ENCODE measurements at regions not wholly inside any gene's neighbourhood (a gene's known extent, or its start where the extent isn't known, plus 50 kb on each side); places are given as distances from the start of the nearest gene placed in this dataset.
"Not testable (repeated sequence)": the region's sequence is repeated elsewhere in the genome, so short reads cannot be mapped to it uniquely, and the experiment has no call there.

DNA sequence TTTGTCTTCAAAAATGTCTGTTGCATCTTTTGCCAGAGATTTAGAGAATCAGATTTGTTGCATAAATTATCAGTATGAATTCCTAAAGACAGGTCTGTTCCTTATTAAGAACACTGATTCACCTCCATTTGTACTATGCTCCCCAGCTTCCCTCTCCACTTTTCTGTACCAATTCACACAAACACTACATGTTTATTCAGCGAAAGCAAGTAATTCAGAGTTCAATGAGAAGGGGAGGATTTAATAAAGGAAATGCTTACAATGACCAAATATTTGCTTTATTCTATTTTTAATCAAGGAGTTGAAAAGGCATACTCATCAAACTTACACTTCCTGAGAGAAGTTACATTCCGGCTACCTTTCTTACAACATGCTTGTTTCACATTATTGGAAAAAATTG lies 135.5 kb downstream of the NBPF8 start:
- not testable (repeated sequence) for DNase-seq (ENCODE audit: low read depth)

DNA sequence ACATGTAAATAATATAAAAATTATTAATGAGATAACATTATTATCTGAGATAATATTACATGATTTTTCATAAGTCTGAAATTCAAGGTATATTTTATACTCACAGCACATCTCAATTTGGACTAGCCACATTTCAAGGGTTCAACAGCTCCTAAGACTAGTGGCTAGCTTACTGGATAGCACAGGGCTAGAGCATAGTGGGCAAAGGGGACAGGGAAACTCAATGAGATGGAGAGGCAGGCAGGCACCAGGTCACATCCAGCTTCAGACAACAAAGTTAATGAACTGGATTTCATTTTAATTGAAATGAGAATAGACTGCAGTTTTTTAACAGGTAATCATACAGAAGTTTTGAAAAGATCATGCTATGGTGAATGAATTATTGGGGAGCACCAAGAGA lies 137.4 kb downstream of the NBPF8 start:
- not testable (repeated sequence) for DNase-seq (ENCODE audit: low read depth)

DNA sequence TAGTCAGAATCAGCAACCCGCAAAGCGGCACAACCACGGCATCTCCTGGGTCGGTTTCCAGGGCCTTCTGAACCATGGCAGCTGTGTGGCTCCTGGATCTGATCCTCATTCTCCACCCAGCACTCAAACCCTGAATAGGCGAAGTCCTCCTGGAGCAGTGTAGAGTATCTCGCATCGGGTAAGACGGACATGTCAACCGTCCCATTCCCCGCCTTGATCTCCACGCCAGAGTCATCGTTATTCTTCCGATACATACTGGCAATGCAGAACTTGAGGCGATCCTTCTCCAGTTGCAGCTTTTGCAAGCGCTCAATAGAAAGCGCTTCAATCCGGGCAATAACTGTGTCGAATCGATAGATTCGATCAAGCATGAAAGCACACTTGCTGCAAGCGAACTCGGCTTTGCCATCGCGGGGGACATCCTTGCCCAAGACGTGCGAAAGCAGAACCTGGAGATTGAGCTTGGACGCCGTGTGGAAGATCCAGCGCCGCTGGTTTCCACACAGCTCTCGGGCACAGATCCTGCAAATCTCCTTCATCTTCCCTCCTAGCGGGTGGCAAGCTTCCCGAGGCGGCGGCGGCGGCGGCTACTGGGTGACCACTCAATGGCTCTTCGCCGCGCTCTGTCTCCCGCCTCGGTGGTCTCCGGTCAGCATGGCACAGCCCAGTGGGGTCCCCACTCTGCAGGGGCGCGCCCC lies 142.9 kb downstream of the NBPF8 start:
- not testable (repeated sequence) for DNase-seq (ENCODE audit: low read depth)

DNA sequence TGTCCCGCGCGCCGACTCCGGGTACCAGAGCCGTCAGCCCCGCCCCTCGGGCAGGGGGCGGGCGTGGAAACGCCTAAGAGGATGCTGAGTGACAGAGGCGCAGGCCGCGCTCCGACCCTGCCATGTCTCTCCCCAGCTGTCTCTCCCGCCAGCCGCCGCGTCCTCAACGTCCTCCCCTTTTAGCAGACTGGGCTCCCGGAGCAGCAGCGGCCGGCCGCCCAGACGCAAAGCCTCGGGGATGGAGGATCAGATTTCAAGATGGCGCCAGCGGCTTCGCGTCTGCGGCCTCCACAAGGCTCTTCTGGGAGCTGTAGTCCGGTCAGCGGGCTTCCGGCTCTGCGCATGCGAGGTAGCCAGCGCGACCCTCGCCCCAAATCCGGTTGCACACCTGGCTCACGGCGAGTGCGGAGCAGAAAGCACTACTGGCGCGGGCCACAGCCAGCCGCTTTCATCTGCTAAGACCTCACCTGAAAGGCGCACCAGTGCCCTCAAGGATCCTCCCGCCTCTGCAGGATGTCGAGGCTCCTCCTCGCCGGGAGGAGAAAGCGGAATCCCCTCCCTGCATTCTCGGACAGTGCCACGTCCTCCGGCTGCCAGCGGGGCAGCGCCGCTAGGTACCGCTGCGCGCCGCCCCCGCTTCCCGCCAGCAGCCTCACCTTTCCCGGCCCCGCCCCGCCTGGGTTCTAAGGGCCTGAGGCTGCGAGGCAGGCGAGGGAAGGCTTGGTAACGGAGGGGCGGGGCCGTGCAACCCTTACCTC lies 143.6 kb downstream of the NBPF8 start:
- DNase-seq (ENCODE audit: low read depth), result peak; percentile 41

DNA sequence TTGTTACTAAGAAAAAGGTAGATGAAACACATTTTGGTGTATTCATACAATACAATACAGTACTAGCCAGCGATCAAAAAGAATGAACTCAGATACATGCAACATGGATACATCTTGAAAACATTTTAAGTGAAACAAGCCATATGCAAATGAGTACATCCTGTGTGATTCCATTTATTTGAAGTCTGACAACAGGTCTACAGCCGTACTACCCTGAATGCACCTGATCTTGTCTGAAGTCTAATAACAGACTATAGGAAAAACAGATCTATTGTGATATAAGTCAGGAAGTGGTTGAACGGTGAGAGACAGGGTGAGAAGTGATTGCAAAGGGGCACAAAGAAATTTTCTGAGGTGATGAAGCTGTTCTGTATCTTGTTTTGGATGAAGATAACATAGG lies 146.9 kb downstream of the NBPF8 start:
- DNase-seq (ENCODE audit: low read depth), result not testable (repeated sequence)

DNA sequence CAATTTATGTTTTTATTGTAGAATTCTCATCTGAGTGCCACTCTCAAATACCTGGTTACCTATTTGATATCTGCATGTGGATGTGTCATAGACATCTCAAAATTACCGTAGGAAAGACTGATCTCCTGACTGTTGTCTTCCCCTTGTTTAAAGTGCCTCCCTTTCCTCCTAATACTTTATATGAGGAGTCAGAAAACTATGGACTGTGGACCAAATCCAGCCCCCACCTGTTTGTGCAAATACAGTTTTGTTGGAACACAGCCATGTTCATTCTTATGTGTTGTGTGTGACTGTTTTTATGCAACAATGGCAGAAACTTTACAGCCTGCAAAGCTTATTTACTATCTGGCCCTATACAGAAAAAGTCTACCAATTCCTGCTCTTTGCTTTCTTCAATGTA lies 150.6 kb downstream of the NBPF8 start:
- DNase-seq (ENCODE audit: low read depth), result not testable (repeated sequence)

DNA sequence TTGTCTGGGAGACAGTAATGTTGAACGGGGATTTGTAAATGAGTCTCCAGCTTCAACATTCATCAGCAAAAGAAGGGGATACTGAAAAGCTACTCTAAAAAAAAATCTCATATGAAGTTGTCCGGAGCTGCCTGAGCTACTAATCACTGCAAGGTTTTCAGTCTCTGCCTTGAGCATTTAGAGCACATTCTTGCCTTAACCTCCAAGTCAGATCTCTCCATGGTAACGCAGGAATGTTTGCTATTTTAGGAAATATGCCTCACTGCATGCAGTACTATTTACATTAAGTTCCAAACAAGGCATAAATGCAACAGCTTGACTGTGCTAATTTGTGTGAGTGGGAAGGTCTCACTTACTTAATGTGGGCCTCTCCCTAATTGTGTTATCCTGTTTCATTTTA lies 152.8 kb downstream of the NBPF8 start:
- not testable (repeated sequence) for DNase-seq (ENCODE audit: low read depth)

DNA sequence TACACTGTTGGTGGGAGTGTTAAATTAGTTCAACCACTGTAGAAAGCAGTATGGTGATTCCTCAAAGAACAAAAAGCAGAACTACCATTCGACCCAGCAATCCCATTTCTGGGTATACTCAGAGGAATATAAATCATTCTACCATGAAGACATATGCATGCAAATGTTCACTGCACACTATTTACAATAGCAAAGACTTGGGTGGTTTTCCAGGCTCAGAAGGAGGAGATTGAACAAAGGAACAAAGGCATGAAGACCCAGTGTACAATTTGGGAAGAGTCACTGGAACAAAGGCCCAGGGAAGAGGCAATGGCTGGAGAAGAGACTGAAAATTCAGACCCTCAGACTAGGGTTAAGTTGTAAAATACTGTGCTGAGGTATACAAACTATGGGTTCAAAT lies 148.5 kb upstream of the NBPF26 start:
- not testable (repeated sequence) for DNase-seq (ENCODE audit: low read depth)

DNA sequence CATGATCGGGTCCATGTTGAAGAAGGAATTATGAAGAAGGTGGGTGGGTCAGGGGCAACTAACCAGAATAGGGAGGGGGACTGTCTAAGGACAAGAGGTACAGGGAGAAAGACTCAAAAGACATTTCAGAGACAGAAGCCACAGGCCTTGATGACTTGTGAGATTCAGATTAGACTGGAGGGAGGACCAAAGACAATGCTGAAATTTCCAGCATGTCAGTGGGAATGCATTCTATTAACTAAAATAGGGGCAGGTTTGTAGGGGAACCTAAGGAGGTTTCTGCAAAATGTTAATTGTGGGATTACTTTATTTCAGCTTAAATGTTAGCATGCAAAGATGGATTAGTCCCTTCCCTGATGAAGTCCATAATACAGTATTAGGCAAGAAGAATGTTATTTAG lies 141.6 kb upstream of the NBPF26 start:
- DNase-seq (ENCODE audit: low read depth), result not testable (repeated sequence)

DNA sequence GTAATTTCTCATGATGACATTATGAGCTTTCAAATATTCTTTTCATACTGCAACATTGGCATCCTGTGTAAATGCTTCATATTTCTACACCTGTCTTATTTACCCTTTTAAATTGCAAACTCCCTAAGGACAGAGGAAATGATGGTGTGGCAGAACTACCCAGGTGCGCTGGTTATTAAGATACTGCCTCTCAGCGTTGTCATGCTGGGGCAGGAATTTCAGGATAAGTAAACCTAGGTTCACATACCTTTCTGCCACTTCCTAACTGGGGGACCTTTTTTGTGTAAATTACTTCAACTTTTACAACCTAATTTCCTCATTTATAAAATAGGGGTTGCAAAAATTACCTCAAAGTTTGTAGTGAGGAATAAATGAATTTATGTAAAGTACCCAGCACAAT lies 137.7 kb upstream of the NBPF26 start:
- DNase-seq (ENCODE audit: low read depth), result not testable (repeated sequence)

DNA sequence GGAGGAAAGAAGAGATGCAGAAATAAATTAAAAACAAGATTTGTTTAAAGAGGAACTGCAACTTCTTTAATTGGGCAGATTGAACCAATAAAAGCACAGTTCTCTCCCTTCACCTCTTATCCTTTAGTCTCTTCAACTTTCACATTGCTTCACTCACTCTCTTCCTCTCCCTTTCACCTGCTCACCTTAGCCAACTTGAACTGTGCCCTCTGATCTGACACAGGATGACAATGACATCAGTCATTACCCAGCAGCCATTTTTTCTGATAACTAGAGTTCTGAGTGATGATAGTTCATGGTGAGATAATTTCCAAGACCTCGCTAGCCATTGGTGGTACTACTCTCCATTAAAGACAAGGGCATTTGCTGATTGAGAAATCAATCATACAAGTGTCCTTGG lies 134.9 kb upstream of the NBPF26 start:
- not testable (repeated sequence) for DNase-seq (ENCODE audit: low read depth)

DNA sequence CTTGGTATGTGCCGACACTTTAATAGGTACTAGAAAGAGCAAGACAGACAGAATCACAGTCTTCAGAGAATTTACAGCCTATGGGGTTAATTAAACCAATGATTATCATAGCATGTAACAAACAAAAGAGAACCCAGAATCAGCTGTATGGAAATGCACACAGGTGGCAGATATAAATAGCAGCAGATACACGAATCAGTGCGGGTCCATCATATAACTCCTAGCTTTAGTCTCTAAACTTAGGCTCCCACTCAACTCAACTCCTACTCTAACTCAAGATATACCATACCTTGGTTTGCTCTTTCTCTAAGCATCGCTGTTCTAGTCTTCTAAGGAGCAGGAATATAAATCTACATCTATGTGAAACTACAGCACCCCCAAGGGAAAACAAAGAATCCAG lies 132.0 kb upstream of the NBPF26 start:
- DNase-seq (ENCODE audit: low read depth), result not testable (repeated sequence)

DNA sequence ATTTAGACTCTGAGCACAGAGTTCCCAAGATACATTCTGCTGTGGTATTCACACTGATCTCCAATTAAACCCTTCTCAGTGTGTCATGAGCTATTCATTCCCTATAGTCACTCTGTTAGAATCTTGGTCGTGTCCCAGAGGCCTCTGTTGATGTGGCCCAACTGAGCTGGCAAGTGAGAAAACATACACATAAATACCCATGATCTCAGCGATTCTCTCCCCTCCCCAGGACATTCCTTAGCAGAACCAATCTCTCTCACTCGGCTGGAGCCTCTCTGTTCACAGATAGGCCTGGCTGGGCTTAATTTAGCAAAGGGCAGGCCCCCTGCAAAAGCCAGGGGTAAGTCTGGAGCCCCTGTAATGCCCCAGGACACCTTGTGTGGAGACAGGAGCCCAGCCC lies 130.8 kb upstream of the NBPF26 start:
- DNase-seq (ENCODE audit: low read depth), result not testable (repeated sequence)

DNA sequence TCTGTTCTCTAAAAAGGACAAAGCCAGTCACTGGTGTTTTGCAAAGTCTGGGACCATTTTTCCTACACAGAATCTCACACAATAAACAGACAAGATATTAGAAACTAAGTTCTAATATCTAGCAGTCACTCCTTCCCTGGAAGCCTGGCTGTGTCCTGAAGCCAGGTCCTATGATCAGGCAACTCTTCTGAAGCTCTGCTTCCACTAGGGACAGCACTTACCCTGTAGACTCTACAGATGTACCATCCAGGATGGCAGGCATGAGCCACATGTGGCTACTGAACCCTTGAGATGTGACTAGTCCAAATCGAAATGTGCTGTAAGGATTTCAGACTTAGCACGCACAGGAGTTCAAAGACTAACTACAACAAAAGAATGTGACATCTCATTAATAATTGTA lies 130.1 kb upstream of the NBPF26 start:
- DNase-seq (ENCODE audit: low read depth), result not testable (repeated sequence)

DNA sequence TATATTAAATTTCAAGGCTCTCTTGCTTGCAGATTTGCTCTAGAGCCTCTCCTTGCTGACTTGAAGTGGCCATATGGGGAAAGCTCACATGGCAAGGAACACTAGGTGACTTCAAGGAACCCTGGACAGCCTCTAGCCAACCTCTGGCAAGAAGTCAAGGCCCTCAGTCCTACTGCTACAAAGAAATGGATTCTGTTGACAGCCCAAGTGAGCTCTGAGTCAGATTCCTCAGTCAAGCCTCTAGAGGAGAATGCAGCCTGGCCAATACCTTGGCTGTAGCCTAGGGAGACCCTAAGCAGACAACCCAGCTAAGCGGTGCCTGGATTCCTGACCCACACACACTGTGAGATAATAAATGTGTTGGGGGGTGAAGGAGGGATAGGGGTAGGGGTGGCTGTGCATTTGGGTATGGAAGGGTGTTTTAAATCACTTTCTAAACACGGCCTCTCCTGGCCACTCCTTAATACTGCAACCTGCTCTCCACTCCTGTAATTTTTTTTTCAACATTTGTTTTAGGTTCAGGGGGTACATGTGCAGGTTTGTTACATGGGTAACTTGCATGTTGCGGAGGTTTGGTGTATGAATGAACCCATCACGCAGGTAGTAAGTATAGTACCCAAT lies 125.3 kb upstream of the NBPF26 start:
- DNase-seq (ENCODE audit: low read depth), result not testable (repeated sequence)

DNA sequence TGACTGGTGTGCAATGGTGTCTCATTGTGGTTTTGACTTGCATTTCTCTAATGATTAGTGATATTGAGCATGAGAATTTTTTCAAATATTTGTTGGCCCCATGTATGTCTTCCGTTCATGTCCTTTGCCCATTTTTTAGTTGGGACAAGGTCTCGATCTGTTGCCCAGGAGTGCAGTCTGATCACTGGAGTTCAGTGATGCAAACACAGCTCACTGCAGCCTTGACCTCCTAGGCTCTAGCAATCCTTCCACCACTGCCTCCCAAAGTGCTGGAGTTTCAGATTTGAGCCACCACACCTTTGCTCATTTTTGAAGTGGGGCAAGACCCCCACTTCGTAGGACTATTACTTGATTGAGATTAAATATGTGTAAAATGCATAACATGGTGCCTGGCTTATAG lies 124.2 kb upstream of the NBPF26 start:
- not testable (repeated sequence) for DNase-seq (ENCODE audit: low read depth)

DNA sequence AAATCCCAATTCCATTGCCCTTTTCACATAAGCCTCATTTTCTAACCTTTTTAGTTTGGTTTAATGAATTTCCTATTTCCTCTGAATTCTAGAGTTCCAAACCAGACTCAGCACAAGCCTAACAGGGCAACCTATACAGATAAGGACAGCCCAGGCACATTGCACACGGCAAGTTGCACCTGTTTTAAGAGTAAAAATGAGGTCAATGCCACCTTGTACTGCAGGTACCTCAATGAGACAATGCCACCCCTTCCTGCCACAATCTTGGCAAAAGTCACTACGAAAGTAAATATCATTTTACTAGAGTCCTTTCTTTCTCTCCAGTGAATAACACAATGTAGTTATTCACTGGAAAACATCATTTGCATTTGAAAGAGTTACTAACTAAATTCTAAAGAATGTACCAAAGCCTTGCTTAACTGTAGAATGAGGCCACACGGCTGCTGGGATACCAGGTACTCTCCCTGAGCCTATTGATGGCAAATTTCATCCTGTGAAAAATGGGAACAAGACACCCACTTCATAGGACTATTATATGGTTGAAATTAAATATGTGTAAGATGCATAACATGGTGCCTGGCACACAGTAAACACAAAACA lies 123.2 kb upstream of the NBPF26 start:
- DNase-seq (ENCODE audit: low read depth), result not testable (repeated sequence)

DNA sequence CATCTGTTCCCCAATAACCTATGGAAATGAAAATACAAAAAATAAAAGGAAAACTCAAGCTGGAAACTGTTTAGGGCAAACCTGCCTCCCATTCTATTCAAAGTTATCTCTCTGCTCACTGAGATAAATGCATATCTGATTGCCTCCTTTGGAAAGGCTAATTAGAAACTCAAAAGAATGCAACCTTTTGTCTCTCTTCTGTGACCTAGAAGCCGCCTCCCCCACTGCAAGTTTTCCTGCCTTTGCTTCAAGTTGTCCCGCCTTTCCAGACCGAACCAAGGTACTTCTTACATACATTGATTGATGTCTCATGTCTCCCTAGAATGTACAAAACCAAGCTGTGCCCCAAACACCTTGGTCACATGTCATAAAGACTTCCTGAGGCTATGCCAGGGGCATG lies 115.9 kb upstream of the NBPF26 start:
- DNase-seq (ENCODE audit: low read depth), result not testable (repeated sequence)

DNA sequence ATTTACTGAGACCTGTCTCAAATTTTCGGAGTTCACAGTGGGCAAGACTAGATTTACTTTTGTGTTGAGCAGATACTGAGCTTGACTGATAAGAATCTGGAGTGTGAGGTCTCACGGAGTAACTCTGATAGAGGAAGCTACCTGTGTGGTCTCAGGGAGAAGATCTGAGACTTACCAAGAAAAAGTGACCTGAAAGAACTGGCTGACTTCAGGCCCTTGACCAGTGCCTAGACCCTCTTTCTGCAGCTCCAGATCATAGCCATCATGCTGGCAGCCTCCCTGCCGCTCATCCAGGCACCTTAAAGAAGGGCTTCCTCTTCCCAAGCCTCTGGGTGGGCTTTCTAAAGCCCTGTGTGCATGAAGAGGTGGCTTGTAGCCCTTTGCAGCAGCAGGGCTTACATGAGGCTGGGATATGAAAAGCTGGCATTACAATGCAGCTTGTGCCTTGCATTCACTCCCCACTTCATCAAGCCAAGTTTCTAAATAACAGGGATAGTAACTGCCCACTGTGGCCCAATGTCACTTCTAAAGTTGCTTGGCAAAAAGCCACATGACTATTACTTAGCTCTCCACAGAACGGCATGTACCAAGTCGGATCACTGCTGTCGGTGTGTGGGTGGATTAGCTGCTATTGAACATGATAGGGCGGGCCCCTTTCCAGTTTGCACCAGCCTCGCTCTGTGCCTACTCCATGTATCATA lies 115.3 kb upstream of the NBPF26 start:
- not testable (repeated sequence) for DNase-seq (ENCODE audit: low read depth)

DNA sequence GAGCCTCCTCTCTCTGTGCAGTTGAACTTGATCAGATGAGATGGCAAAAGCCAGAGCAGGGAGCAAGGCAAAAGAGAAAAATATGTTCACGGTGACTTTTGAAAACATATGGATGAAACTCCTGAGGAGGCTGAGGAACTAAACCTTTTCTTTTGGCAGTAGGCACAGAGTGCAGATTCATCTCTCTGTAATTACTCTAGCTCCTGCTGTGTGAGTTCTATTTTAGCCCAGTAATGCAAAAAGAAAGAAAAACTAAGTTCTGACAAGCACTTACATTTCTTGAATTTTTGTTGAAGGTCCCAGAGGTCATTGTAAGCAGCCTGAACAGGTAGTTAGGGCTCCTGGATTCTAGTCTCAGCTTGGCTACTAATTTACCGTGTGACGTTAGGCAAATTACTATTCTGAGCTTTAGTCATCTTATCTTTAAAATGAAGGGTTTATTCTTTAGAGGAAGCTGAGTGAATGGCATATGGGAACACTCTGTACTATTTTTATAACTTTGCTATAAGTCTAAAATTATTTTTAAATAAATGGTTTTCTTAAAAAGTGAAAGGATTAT lies 114.7 kb upstream of the NBPF26 start:
- DNase-seq (ENCODE audit: low read depth), result not testable (repeated sequence)

DNA sequence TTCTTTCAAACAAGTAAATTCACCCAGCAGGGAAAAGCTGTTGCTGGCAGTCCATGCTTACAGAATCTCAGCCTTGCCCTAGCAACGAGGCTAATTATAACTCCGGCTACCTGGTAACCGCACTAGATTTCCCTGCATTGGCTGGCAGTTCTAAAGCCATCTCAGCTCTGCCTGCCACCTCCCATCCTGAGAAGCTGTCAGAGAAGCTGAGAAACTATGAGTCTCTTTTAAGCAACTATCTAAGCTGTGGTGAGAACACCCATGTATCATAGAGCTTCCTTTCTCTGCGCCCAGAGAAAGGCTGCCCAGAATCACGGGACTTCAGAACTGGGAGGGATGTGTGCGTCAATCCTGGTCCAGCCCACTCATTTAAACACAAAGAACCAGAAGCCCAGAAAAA lies 113.9 kb upstream of the NBPF26 start:
- DNase-seq (ENCODE audit: low read depth), result not testable (repeated sequence)
